ENCODE measurements at regions not wholly inside any gene's neighbourhood (a gene's known extent, or its start where the extent isn't known, plus 50 kb on each side); places are given as distances from the start of the nearest gene placed in this dataset.

GRCh38 chr5:89043676-89044075 is 160.7 kb upstream of the MEF2C start:
- no peak for DNase-seq
- Mint-ChIP-seq H3K9me3 (ENCODE audit: unreplicated experiment) (peaks cover 3% of the 10 kb centered on the region), H3K4me3 (ENCODE audit: unreplicated experiment) (no peak overlapping the region)

GRCh38 chr5:89042746-89043145 is 159.8 kb upstream of the MEF2C start:
- no peaks in the 10 kb centered on the region for H3K36me3 Mint-ChIP-seq (ENCODE audit: unreplicated experiment)
- no peaks in the 10 kb centered on the region for H3K27me3 Mint-ChIP-seq (ENCODE audit: unreplicated experiment)
- no peak for DNase-seq
- no peak for TF ChIP-seq CTCF (IDR thresholded peaks at IDR 0.05; ENCODE audit: partially characterized antibody, unreplicated experiment)
- H3K27ac Mint-ChIP-seq (ENCODE audit: unreplicated experiment), result peak overlapping the region; percentile 79
- H3K4me3 Mint-ChIP-seq (ENCODE audit: unreplicated experiment), result no peak overlapping the region
- H3K9me3 Mint-ChIP-seq (ENCODE audit: unreplicated experiment), result peaks cover 3% of the 10 kb centered on the region
- H3K4me1 Mint-ChIP-seq (ENCODE audit: low read depth, unreplicated experiment), result peaks cover 32% of the 10 kb centered on the region

More at GRCh38 chr5:89043676-89044075, 160.7 kb upstream of the MEF2C start:
- H3K4me1 Mint-ChIP-seq (ENCODE audit: low read depth, unreplicated experiment), result peaks cover 32% of the 10 kb centered on the region
- TF ChIP-seq CTCF (IDR thresholded peaks at IDR 0.05; ENCODE audit: partially characterized antibody, unreplicated experiment), result no peak
- no peaks in the 10 kb centered on the region for H3K27me3 Mint-ChIP-seq (ENCODE audit: unreplicated experiment)
- no peaks in the 10 kb centered on the region for H3K36me3 Mint-ChIP-seq (ENCODE audit: unreplicated experiment)
- H3K27ac Mint-ChIP-seq (ENCODE audit: unreplicated experiment), result no peak overlapping the region

- H3K27me3 Mint-ChIP-seq (ENCODE audit: unreplicated experiment), result no peaks in the 10 kb centered on the region
- peaks cover 3% of the 10 kb centered on the region for H3K9me3 Mint-ChIP-seq (ENCODE audit: unreplicated experiment)
- H3K27ac Mint-ChIP-seq (ENCODE audit: unreplicated experiment), result peak overlapping the region; percentile 89
- DNase-seq, result peak; percentile 45
- peaks cover 32% of the 10 kb centered on the region for H3K4me1 Mint-ChIP-seq (ENCODE audit: low read depth, unreplicated experiment)
- TF ChIP-seq CTCF (IDR thresholded peaks at IDR 0.05; ENCODE audit: partially characterized antibody, unreplicated experiment), result no peak
- H3K4me3 Mint-ChIP-seq (ENCODE audit: unreplicated experiment), result peak overlapping the region; percentile 50
- H3K36me3 Mint-ChIP-seq (ENCODE audit: unreplicated experiment), result no peaks in the 10 kb centered on the region
Measured at GRCh38 chr5:89041976-89042375, 159.0 kb upstream of the MEF2C start.

GRCh38 chr5:89041249-89041779 is 158.3 kb upstream of the MEF2C start:
- no peak for DNase-seq
- no peaks in the 10 kb centered on the region for H3K27me3 Mint-ChIP-seq (ENCODE audit: unreplicated experiment)
- peak overlapping the region; percentile 89 for H3K27ac Mint-ChIP-seq (ENCODE audit: unreplicated experiment)
- H3K4me3 Mint-ChIP-seq (ENCODE audit: unreplicated experiment), result peak overlapping the region; percentile 22
- H3K36me3 Mint-ChIP-seq (ENCODE audit: unreplicated experiment), result no peaks in the 10 kb centered on the region
- peaks cover 33% of the 10 kb centered on the region for H3K4me1 Mint-ChIP-seq (ENCODE audit: low read depth, unreplicated experiment)
- TF ChIP-seq CTCF (IDR thresholded peaks at IDR 0.05; ENCODE audit: partially characterized antibody, unreplicated experiment), result no peak
- peaks cover 3% of the 10 kb centered on the region for H3K9me3 Mint-ChIP-seq (ENCODE audit: unreplicated experiment)

GRCh38 chr5:89036704-89037489 is 153.9 kb upstream of the MEF2C start:
- DNase-seq, result no peak
- Mint-ChIP-seq H3K27ac (ENCODE audit: unreplicated experiment) (no peak overlapping the region), H3K36me3 (ENCODE audit: unreplicated experiment) (no peaks in the 10 kb centered on the region), H3K27me3 (ENCODE audit: unreplicated experiment) (no peaks in the 10 kb centered on the region), H3K4me1 (ENCODE audit: low read depth, unreplicated experiment) (peaks cover 20% of the 10 kb centered on the region), H3K4me3 (ENCODE audit: unreplicated experiment) (no peak overlapping the region), H3K9me3 (ENCODE audit: unreplicated experiment) (peaks cover 1% of the 10 kb centered on the region)
- no peak for TF ChIP-seq CTCF (IDR thresholded peaks at IDR 0.05; ENCODE audit: partially characterized antibody, unreplicated experiment)
